Cardiac muscle cell (in vitro differentiated cells and primary cell): ENCODE measurements at regions not wholly inside any gene's neighbourhood (a gene's known extent, or its start where the extent isn't known, plus 50 kb on each side); places are given as distances from the start of the nearest gene placed in this dataset.

ENCODE experiments used
- DNase-seq, 2 donors: peaks; one replicate each; pipeline versions ENCODE4 v3.0.0 to v3.0.0-alpha.2; 2010 to 2017; ENCODE audit warnings: low read depth in 1 of 2, low spot score in 1 of 2
- H3K27ac ChIP-seq: fragments of 200-600 bp; sonication (generic); 2 replicates; pipeline ENCODE4 v1.5.1; 2016
- H3K27me3 ChIP-seq: fragments of 200-600 bp; sonication (generic); 2 replicates; pipeline ENCODE4 v1.6.0; 2016; ENCODE audit warnings: control low read depth
- H3K36me3 ChIP-seq: fragments of 200-600 bp; sonication (generic); 2 replicates; pipeline ENCODE4 v1.5.1; 2016; ENCODE audit warnings: control low read depth
- H3K4me1 ChIP-seq: fragments of 200-600 bp; sonication (generic); 2 replicates; pipeline ENCODE4 v1.8.1; 2017; ENCODE audit warnings: low read depth, mild to moderate bottlenecking, mixed run types
- H3K4me3 ChIP-seq: fragments of 200-600 bp; sonication (generic); 2 replicates; pipeline ENCODE4 v1.5.1; 2016; ENCODE audit warnings: mild to moderate bottlenecking
- H3K9me3 ChIP-seq: fragments of 200-600 bp; sonication (generic); 2 replicates; pipeline ENCODE4 v1.5.1; 2017; ENCODE audit warnings: low read depth, mild to moderate bottlenecking, control low read depth
- CTCF ChIP-seq: IDR thresholded peaks from 2 replicates; pipeline ENCODE4 v1.5.1; 2012; ENCODE audit warnings: low read depth, mild to moderate bottlenecking, low read length

GRCh38 chr21:38121888-38122720 is 134.7 kb upstream of the KCNJ15 start:
- H3K27ac ChIP-seq = no peak overlapping the region
- TF ChIP-seq CTCF = no peak

GRCh38 chr21:38123626-38124025 is 133.2 kb upstream of the KCNJ15 start:
- Histone ChIP-seq H3K36me3 (no peaks in the 10 kb centered on the region), H3K4me3 (no peak overlapping the region), H3K4me1 (no peaks in the 10 kb centered on the region), H3K27ac (no peak overlapping the region), H3K27me3 (peaks cover 4% of the 10 kb centered on the region), H3K9me3 (no peaks in the 10 kb centered on the region)
- no peak for TF ChIP-seq CTCF
- no peak for DNase-seq

More at GRCh38 chr21:38121888-38122720, 134.7 kb upstream of the KCNJ15 start:
- no peak overlapping the region for H3K4me3 ChIP-seq
- DNase-seq = no peak
- H3K9me3 ChIP-seq = no peaks in the 10 kb centered on the region
- no peaks in the 10 kb centered on the region for H3K4me1 ChIP-seq
- no peaks in the 10 kb centered on the region for H3K36me3 ChIP-seq
- H3K27me3 ChIP-seq = no peaks in the 10 kb centered on the region

GRCh38 chr21:38126666-38127303 is 130.0 kb upstream of the KCNJ15 start:
- H3K4me1 ChIP-seq = no peaks in the 10 kb centered on the region
- peak; percentile 92 for TF ChIP-seq CTCF
- H3K27ac ChIP-seq = no peak overlapping the region
- H3K9me3 ChIP-seq = no peaks in the 10 kb centered on the region
- no peak overlapping the region for H3K4me3 ChIP-seq
- peak; percentile 54 to 78 for DNase-seq
- peaks cover 16% of the 10 kb centered on the region for H3K27me3 ChIP-seq
- H3K36me3 ChIP-seq = no peaks in the 10 kb centered on the region

GRCh38 chr21:38129711-38130110 is 127.1 kb upstream of the KCNJ15 start:
- Histone ChIP-seq H3K27me3 (peaks cover 16% of the 10 kb centered on the region), H3K27ac (no peak overlapping the region)

GRCh38 chr21:38133240-38133639 is 123.6 kb upstream of the KCNJ15 start:
- TF ChIP-seq CTCF = no peak

More at GRCh38 chr21:38129711-38130110, 127.1 kb upstream of the KCNJ15 start:
- DNase-seq = no peak
- TF ChIP-seq CTCF = no peak
- H3K9me3 ChIP-seq = no peaks in the 10 kb centered on the region
- no peak overlapping the region for H3K4me3 ChIP-seq
- no peaks in the 10 kb centered on the region for H3K36me3 ChIP-seq
- H3K4me1 ChIP-seq = no peaks in the 10 kb centered on the region

More at GRCh38 chr21:38133240-38133639, 123.6 kb upstream of the KCNJ15 start:
- no peak overlapping the region for H3K27ac ChIP-seq
- peaks cover 14% of the 10 kb centered on the region for H3K27me3 ChIP-seq
- H3K36me3 ChIP-seq = no peaks in the 10 kb centered on the region
- no peaks in the 10 kb centered on the region for H3K9me3 ChIP-seq
- H3K4me1 ChIP-seq = no peaks in the 10 kb centered on the region
- H3K4me3 ChIP-seq = no peak overlapping the region
- DNase-seq = no peak
